ENCODE measurements at regions not wholly inside any gene's neighbourhood (a gene's known extent, or its start where the extent isn't known, plus 50 kb on each side); places are given as distances from the start of the nearest gene placed in this dataset.

DNA sequence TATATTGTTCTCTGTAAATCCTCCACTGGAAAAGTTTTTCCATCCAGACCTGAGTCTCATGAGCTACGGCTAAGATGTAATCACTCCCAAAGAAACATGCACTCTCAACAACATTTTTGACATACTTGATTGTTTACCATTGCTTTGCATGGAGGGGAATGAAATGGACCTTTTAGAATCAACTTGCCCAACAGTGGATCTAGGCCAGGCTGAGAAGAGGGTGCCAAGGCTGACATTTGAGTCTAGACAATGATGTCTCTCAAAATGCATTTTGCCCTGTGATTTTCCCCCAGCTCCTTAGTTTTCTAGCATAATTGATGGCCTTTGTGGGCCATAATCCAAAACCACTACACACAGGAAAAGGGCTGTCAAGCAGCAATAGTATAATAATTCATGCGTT lies 297.9 kb upstream of the KLF6 start:
- Histone ChIP-seq H3K4me3 (no peak overlapping the region), H3K4me1 (peaks cover 4 to 66% (median 55%) of the 10 kb centered on the region in 9 donors), H3K27me3 (no peaks in the 10 kb centered on the region), H3K36me3 (no peaks in the 10 kb centered on the region), H3K27ac (peak overlapping the region in 8 of 10 donors; percentile 16 to 87 (median 60)), H3K9me3 (no peaks in the 10 kb centered on the region)
- WGBS, 2 donors, result 51 to 65% methylated on average over 2 of the region's 2 CpGs
- ATAC-seq (no peak), DNase-seq (no peak)
- TF ChIP-seq, protein P1, sequence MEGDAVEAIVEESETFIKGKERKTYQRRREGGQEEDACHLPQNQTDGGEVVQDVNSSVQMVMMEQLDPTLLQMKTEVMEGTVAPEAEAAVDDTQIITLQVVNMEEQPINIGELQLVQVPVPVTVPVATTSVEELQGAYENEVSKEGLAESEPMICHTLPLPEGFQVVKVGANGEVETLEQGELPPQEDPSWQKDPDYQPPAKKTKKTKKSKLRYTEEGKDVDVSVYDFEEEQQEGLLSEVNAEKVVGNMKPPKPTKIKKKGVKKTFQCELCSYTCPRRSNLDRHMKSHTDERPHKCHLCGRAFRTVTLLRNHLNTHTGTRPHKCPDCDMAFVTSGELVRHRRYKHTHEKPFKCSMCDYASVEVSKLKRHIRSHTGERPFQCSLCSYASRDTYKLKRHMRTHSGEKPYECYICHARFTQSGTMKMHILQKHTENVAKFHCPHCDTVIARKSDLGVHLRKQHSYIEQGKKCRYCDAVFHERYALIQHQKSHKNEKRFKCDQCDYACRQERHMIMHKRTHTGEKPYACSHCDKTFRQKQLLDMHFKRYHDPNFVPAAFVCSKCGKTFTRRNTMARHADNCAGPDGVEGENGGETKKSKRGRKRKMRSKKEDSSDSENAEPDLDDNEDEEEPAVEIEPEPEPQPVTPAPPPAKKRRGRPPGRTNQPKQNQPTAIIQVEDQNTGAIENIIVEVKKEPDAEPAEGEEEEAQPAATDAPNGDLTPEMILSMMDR (IDR thresholded peaks at IDR 0.05), result no peak
- intact Hi-C loops (cut with DNase I), result loop anchor here in 3 of 10 donors (5.0 to 10.0 kb wide), 6 partner anchors 159 to 572 kb away; partner anchors contain the start of gene KLF6 (in 1 of the 3)

- H3K27me3 ChIP-seq, result no peaks in the 10 kb centered on the region
- TF ChIP-seq, protein P1 (IDR thresholded peaks at IDR 0.05), result no peak
- H3K36me3 ChIP-seq, result no peaks in the 10 kb centered on the region
- H3K4me3 ChIP-seq, result no peak overlapping the region
- ATAC-seq (peak in 7 of 8 donors; percentile 29 to 75 (median 64)), DNase-seq (peak in 1 of 2 donors; percentile 43)
- H3K9me3 ChIP-seq, result no peaks in the 10 kb centered on the region
- peak overlapping the region in 8 of 10 donors; percentile 47 to 87 (median 64) for H3K27ac ChIP-seq
- WGBS, 2 donors, result 45 to 48% methylated on average over 5 of the region's 5 CpGs
- peaks cover 4 to 62% (median 51%) of the 10 kb centered on the region in 9 donors for H3K4me1 ChIP-seq
- intact Hi-C loops (cut with DNase I), result loop anchor here in 3 of 10 donors (5.0 to 10.0 kb wide), 6 partner anchors 161 to 573 kb away; partner anchors contain the start of gene KLF6 (in 1 of the 3)
Observed at GRCh38 chr10:4081685-4082111, 296.7 kb upstream of the KLF6 start.

GRCh38 chr10:4080225-4080805 lies 295.3 kb upstream of the KLF6 start:
- peak overlapping the region in 3 of 10 donors; percentile 5 to 84 (median 64) for H3K27ac ChIP-seq
- ATAC-seq (no peak), DNase-seq (no peak)
- H3K4me3 ChIP-seq, result no peak overlapping the region
- H3K4me1 ChIP-seq, result peaks cover 4 to 50% (median 37%) of the 10 kb centered on the region in 9 donors
- no peaks in the 10 kb centered on the region for H3K36me3 ChIP-seq
- H3K27me3 ChIP-seq, result no peaks in the 10 kb centered on the region
- H3K9me3 ChIP-seq, result no peaks in the 10 kb centered on the region
- intact Hi-C loops (cut with DNase I), result loop anchor here in 3 of 10 donors (5.0 to 10.0 kb wide), 6 partner anchors 162 to 574 kb away; partner anchors contain the start of gene KLF6 (in 1 of the 3)
- TF ChIP-seq, protein P1 (IDR thresholded peaks at IDR 0.05), result no peak
- WGBS, 2 donors, result 75 to 87% methylated on average over 7 of the region's 7 CpGs

GRCh38 chr10:4079803-4080202 lies 294.8 kb upstream of the KLF6 start:
- 78 to 86% methylated on average over 5 of the region's 5 CpGs for WGBS, 2 donors
- DNase-seq (no peak), ATAC-seq (no peak)
- TF ChIP-seq, protein P1 (IDR thresholded peaks at IDR 0.05), result no peak
- intact Hi-C loops (cut with DNase I), result loop anchor here in 4 of 10 donors (5.0 to 10.0 kb wide), 6 partner anchors 162 to 575 kb away; partner anchors contain the start of gene KLF6 (in 2 of the 4)
- Histone ChIP-seq H3K4me1 (peaks cover 4 to 53% (median 37%) of the 10 kb centered on the region in 9 donors), H3K4me3 (no peak overlapping the region), H3K36me3 (no peaks in the 10 kb centered on the region), H3K27ac (peak overlapping the region in 2 of 10 donors; percentile 5 to 84), H3K9me3 (no peaks in the 10 kb centered on the region), H3K27me3 (no peaks in the 10 kb centered on the region)
